GM12878 (cell line): ENCODE measurements at regions not wholly inside any gene's neighbourhood (a gene's known extent, or its start where the extent isn't known, plus 50 kb on each side); places are given as distances from the start of the nearest gene placed in this dataset.

Experiments
- ATAC-seq: fragments of 200-7000 bp; cut with Tn5 transposase; 3 replicates; pipeline ENCODE4 v1.9.1; 2020; ENCODE audit warnings: mild to moderate bottlenecking, moderate library complexity
- BruUV-seq: library from RNA; stranded (reverse); fragments of 400-500 nt; replicated peaks from 2 replicates; lab custom pipeline; 2021; lab: Mats Ljungman, UMichigan
- CTCF ChIA-PET: fragments of 300-600 bp; sonication (Branson Sonifier 250); formaldehyde crosslinking; extraction: SDS; loops from one replicate; lab custom pipeline; 2021; ENCODE audit warnings: inconsistent platforms; lab: Yijun Ruan, JAX
- POLR2A ChIA-PET: fragments of 350-600 bp; formaldehyde crosslinking; extraction: SDS; loops from one replicate; lab custom pipeline; 2021; ENCODE audit warnings: inconsistent platforms; lab: Charles Lee
- RAD21 ChIA-PET: fragments of 300-600 bp; sonication (Branson Sonifier 250); formaldehyde crosslinking; loops from one replicate; lab custom pipeline; 2023; ENCODE audit warnings: antibody characterized with exemption; ENCODE audit not compliant: unreplicated experiment; lab: Charles Lee
- SMC1A ChIA-PET: fragments of 300-600 bp; sonication (Branson Sonifier 250); formaldehyde crosslinking; loops from one replicate; lab custom pipeline; 2023; ENCODE audit not compliant: unreplicated experiment, uncharacterized antibody; lab: Charles Lee
- DNase-seq: peaks from one replicate; pipeline ENCODE4 v3.0.0-alpha.2; 2011; ENCODE audit warnings: low read depth, low spot score
- FAIRE-seq: peaks from 3 replicates; lab custom pipeline; 2011; peaks lifted over from hg19 to GRCh38; lab: Jason Lieb, UNC
- H2AFZ ChIP-seq: 2 replicates; pipeline ENCODE4 v1.6.0; 2011; ENCODE audit warnings: low read depth, low read length, control low read depth; ENCODE audit not compliant: control insufficient read depth
- H3K27ac ChIP-seq: 2 replicates; pipeline ENCODE4 v1.5.1; 2011; ENCODE audit warnings: control low read depth; ENCODE audit not compliant: control insufficient read depth, insufficient read depth
- H3K27me3 ChIP-seq, 2 experiments: replicated peaks in 1 of 2; 2 replicates each; pipeline versions ENCODE4 v1.6.0 to v1.6.1; 2011; ENCODE audit warnings: low read length in 1 of 2; ENCODE audit not compliant: control insufficient read depth in 2 of 2, insufficient read depth in 2 of 2
- H3K36me3 ChIP-seq, 2 experiments: 2 replicates each; pipeline ENCODE4 v1.5.1; 2011; ENCODE audit warnings: low read length in 1 of 2; ENCODE audit not compliant: control insufficient read depth in 2 of 2, insufficient read depth in 2 of 2
- H3K4me1 ChIP-seq: 2 replicates; pipeline ENCODE4 v1.6.1; 2011; ENCODE audit warnings: mild to moderate bottlenecking, low read length, moderate library complexity, mixed read lengths; ENCODE audit not compliant: control insufficient read depth, insufficient read depth
- H3K4me2 ChIP-seq: 2 replicates; pipeline ENCODE4 v1.6.0; 2011; ENCODE audit warnings: control low read depth; ENCODE audit not compliant: control insufficient read depth, insufficient read depth
- H3K4me3 ChIP-seq: fragments of 200-600 bp; sonication (generic); 2 replicates; pipeline ENCODE4 v1.5.1; 2016
- H3K79me2 ChIP-seq: 2 replicates; pipeline ENCODE4 v1.6.0; 2011; ENCODE audit warnings: low read length; ENCODE audit not compliant: control insufficient read depth, insufficient read depth
- H3K9ac ChIP-seq: 2 replicates; pipeline ENCODE4 v1.8.0; 2011; ENCODE audit warnings: low read length, control low read depth, mixed read lengths; ENCODE audit not compliant: control insufficient read depth, insufficient read depth
- H3K9me3 ChIP-seq: replicated peaks from 3 replicates; pipeline ENCODE4 v1.5.1; 2011; ENCODE audit warnings: mild to moderate bottlenecking, low read length; ENCODE audit not compliant: control insufficient read depth, insufficient read depth
- H4K20me1 ChIP-seq: 2 replicates; pipeline ENCODE4 v1.6.0; 2011; ENCODE audit not compliant: control insufficient read depth, insufficient read depth
- CREM ChIP-seq: IDR thresholded peaks from 2 replicates; pipeline ENCODE4 v1.6.1; 2014; ENCODE audit warnings: antibody characterized with exemption, low read depth
- E4F1 ChIP-seq: fragments of 450-650 bp; IDR thresholded peaks from 2 replicates; pipeline ENCODE4 v1.6.1; 2018; ENCODE audit warnings: borderline replicate concordance, mild to moderate bottlenecking; ENCODE audit not compliant: partially characterized antibody
- NFXL1 ChIP-seq: fragments of 450-650 bp; IDR thresholded peaks from 2 replicates; pipeline ENCODE4 v1.6.1; 2017; ENCODE audit warnings: antibody characterized with exemption, mild to moderate bottlenecking, borderline replicate concordance
- NFYB ChIP-seq: IDR thresholded peaks from 2 replicates; pipeline ENCODE4 v1.6.1; 2011; ENCODE audit warnings: low read depth, mild to moderate bottlenecking, low read length, improper control_type of control experiment, moderate library complexity; ENCODE audit not compliant: insufficient read depth
- SIN3A ChIP-seq: IDR thresholded peaks from 2 replicates; pipeline ENCODE4 v1.6.1; 2012; ENCODE audit warnings: low read depth, low read length, improper control_type of control experiment
- SKIL ChIP-seq: fragments of 450-650 bp; IDR thresholded peaks from 2 replicates; pipeline ENCODE4 v1.6.1; 2017; ENCODE audit warnings: mild to moderate bottlenecking, low read depth, inconsistent platforms; ENCODE audit not compliant: poor library complexity, severe bottlenecking
- ZBTB33 ChIP-seq: fragments of 450-650 bp; IDR thresholded peaks from 2 replicates; pipeline ENCODE4 v1.6.1; 2017; ENCODE audit warnings: mild to moderate bottlenecking
- ZNF592 ChIP-seq: fragments of 450-650 bp; IDR thresholded peaks from 2 replicates; pipeline ENCODE4 v1.6.1; 2017; ENCODE audit warnings: mild to moderate bottlenecking, moderate library complexity
- ZSCAN29 ChIP-seq: fragments of 450-650 bp; IDR thresholded peaks from 2 replicates; pipeline ENCODE4 v1.6.1; 2017; ENCODE audit warnings: mild to moderate bottlenecking, moderate library complexity
- WGBS: methylation state at CpG from one replicate; pipeline ENCODE4 v1.1.6; 2016; ENCODE audit warnings: low lambda C conversion rate; ENCODE audit not compliant: insufficient replicate concordance, insufficient coverage; ENCODE audit errors: missing lambda C conversion rate; 5-methylcytosine and 5-hydroxymethylcytosine counted together
- in situ Hi-C: fragments of 300-500 bp; cut with MboI; formaldehyde crosslinking; loops from 9 replicates; pipeline ENCODE4 v1.14.3; 2018; ENCODE audit warnings: mixed read lengths
- intact Hi-C: fragments of 100-400 bp; cut with micrococcal nuclease; formaldehyde crosslinking; loops from one replicate; pipeline ENCODE4 v1.14.2; 2022; ENCODE audit not compliant: unreplicated experiment

- TF ChIP-seq E4F1 (no peak), SKIL (no peak)
Observed at GRCh38 chr4:13956947-13957346, 329.4 kb upstream of the BOD1L1 start (continued).

- in situ Hi-C loops (no loop called here), intact Hi-C loops (no loop called here)
- WGBS = 16% methylated on average over 5 of the region's 5 CpGs
- Histone ChIP-seq H3K27me3 (no peaks in the 10 kb centered on the region), H2AFZ (no peak overlapping the region), H3K4me3 (no peak overlapping the region), H4K20me1 (no peaks in the 10 kb centered on the region), H3K79me2 (no peaks in the 10 kb centered on the region), H3K4me2 (no peak overlapping the region), H3K9ac (no peak overlapping the region), H3K4me1 (no peaks in the 10 kb centered on the region), H3K36me3 (no peaks in the 10 kb centered on the region), H3K27ac (no peak overlapping the region), H3K9me3 (no peaks in the 10 kb centered on the region)
- no peak for DNase-seq
- ChIA-PET CTCF (no interaction called here), SMC1A (interaction anchor here (0.7 kb wide), 1 partner anchor 600 kb away, joined by 3 read pairs; no protein-coding TSS in a partner anchor), POLR2A (no interaction called here), RAD21 (no interaction called here)
- BruUV-seq = no TSS peak
- FAIRE-seq = no peak
- no peak for ATAC-seq
- TF ChIP-seq ZSCAN29 (no peak), ZBTB33 (no peak), CREM (no peak), NFXL1 (no peak), SKIL (no peak), SIN3A (no peak), ZNF592 (no peak), NFYB (no peak)
Observed at GRCh38 chr4:13957871-13958270, 330.3 kb upstream of the BOD1L1 start.
